Stimulated activated CD4-positive, alpha-beta T cell treated with anti-CD3 and anti-CD28 coated beads, Interleukin-1b, Interleukin-23, amount 100 ng/mL, for 48 hours (primary cell): ENCODE measurements at regions not wholly inside any gene's neighbourhood (a gene's known extent, or its start where the extent isn't known, plus 50 kb on each side); places are given as distances from the start of the nearest gene placed in this dataset.
"Not testable (repeated sequence)": the region's sequence is repeated elsewhere in the genome, so short reads cannot be mapped to it uniquely, and the experiment has no call there.

Experiments used
- DNase-seq: peaks from one replicate; pipeline ENCODE4 v3.0.0-alpha.2; 2020

- DNase-seq, result no peak
These were observed 241.4 kb upstream of the ACVR2A start for GRCh38 chr2:147603447-147603846.

DNA sequence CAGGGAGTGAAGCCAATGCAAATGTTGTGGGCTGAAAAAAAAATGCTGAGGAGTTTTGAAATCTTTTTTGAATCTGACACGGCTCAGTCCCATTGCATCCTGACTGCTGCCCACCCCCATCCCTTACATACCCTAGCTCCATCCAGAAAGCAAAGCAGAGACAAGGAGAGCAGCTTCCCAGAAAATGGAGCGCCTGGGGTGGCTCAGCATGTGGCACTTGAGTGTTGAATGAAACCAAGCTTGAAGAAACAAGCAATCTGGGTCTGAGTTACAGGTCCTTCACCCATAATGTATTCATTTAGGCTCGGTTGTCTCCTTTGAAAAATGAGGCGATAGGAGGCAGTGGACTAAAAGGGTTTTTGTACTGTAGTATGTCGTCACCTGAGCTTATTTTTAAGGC lies 244.2 kb upstream of the ACVR2A start:
- no peak for DNase-seq

DNA sequence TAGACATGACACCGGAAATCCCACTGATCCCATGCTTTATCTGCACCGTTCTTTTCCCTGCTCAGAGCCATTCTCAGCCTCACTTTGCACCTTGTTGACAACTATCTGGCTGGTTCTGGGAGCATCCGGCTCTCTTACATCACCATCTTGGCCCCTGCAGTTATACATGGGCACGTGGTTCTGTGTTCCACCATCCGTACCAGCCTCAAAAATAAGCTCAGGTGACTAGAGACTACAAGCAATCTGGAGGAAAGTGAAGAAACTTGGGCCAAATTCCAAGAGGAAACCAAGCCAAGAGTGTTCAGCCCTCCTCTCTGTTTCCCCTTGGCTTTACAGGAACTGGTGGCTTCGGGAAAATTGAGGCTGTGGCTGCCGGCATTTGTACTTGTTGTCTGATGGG lies 244.6 kb upstream of the ACVR2A start:
- no peak for DNase-seq

DNA sequence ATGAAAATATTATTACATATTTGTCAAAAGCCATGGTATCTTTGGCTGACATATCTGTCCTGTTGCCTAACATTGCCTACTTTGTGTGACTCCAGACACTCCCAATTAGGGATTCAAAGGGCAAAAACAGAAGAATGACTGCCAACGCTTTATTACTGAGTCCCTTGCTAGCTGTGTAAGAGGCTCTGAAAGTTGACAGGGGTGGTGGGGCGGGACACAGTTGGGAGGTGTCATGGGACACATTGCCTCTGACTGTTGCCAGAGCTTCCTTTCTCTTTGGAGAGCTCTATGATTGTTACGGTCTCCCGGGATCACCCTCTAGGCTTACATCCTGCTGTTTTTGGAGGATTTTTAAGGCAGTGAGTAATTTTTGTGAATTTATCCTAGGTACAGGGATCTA lies 249.6 kb upstream of the ACVR2A start:
- no peak for DNase-seq

GRCh38 chr2:147594038-147594437 lies 250.8 kb upstream of the ACVR2A start:
- DNase-seq, result no peak

- not testable (repeated sequence) for DNase-seq
These were observed 252.0 kb upstream of the ACVR2A start for GRCh38 chr2:147592784-147593183.

- DNase-seq, result no peak
These were observed 255.7 kb upstream of the ACVR2A start for GRCh38 chr2:147589127-147589526.

GRCh38 chr2:147588191-147588590 lies 256.6 kb upstream of the ACVR2A start:
- DNase-seq, result no peak

DNA sequence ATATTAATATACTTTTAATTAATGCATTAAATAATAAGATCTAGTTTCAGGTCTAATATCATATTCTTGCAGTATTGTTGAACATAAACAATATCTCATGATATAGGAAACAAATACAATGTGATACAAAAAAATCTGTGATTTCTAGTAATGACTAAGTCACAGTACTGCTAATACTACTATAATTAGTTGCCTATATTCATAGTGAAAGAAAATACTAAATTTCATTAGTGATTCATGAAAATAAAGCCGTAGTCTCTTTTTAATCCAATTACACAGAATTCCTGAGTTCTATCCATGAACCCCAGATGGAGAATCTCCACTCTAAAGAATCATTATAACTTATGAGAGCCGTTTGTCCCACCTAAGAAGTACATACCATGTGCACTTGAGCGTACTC lies 266.3 kb upstream of the ACVR2A start:
- DNase-seq, result no peak

GRCh38 chr2:147577998-147578380 lies 266.8 kb upstream of the ACVR2A start:
- no peak for DNase-seq

GRCh38 chr2:147577323-147577997 lies 267.4 kb upstream of the ACVR2A start:
- no peak for DNase-seq

DNA sequence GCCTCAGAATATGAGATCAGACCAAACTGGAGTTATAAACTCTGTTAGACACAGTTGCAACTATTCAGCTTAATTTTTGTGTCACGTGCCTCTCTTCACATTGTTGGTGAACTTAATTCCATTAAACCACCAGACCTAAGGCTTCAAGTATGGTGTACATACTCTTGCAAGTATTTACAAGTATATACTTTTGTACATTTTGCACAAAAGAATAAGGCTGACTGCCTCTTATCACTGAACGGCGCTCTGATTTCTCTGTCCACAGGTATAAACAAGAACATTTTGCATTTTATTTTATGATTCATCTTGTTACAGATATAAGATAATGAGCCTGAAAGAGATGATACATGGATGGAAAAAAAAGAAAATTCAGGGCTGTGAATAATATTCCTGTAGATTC lies 269.7 kb upstream of the ACVR2A start:
- DNase-seq, result no peak

DNA sequence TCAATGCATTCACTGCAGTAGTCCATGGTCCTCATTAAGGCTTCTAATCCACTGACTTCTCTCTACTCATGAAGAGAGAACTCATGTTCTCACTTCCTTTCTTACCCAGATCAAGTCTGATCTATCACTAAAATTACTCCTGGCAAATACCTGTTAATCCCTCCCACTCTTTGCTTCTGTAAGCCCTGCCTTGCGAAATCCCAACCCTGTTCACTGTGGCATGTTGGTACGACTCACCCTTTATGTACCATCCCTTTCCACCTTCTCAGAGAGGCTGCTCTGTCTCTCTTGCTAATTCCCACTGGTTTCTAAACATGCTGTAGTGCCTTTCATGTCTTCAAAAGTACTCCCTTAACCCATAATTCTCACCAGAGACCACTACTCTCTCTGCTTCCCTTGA lies 272.2 kb upstream of the ACVR2A start:
- DNase-seq, result no peak

DNA sequence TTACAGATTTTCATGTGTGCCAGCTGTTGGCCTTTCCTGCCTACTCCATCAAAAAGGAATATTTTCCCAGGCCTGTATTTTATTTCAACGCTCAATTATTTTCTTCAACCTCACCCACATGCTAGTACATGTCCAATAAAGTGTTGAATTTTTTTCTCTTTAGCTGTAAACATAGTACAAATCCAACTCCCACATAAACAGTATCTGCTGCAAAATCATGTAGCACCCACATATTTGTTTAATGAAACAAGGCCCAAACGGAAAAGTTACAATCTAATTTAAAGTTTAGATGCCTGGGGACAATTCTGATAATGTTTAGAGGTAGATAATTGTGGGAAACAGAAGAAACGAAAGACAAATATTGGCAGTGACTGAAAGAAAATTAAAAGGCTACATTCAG lies 275.4 kb upstream of the ACVR2A start:
- DNase-seq, result no peak

DNA sequence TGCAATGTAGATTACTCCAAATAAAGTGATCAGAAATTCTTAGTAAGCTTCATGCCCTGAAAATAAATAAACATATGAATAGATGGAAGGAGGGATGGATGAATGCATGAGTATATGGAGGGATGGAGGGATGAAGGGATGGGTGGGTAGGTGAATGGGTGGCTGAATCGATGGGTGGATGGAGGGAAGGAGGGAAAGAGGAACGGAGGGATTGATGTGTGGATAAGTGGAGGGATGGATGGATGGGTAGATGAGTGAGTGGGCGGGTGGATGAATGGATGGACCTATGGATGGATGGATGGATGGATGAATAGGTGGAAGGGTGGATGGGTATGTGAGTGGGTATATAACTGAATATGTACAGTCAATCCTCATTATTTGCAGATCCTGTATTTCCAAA lies 276.7 kb upstream of the ACVR2A start:
- no peak for DNase-seq

GRCh38 chr2:147567136-147567535 lies 277.7 kb upstream of the ACVR2A start:
- DNase-seq, result no peak

- no peak for DNase-seq
These were observed 283.9 kb upstream of the ACVR2A start for GRCh38 chr2:147560810-147561535.

DNA sequence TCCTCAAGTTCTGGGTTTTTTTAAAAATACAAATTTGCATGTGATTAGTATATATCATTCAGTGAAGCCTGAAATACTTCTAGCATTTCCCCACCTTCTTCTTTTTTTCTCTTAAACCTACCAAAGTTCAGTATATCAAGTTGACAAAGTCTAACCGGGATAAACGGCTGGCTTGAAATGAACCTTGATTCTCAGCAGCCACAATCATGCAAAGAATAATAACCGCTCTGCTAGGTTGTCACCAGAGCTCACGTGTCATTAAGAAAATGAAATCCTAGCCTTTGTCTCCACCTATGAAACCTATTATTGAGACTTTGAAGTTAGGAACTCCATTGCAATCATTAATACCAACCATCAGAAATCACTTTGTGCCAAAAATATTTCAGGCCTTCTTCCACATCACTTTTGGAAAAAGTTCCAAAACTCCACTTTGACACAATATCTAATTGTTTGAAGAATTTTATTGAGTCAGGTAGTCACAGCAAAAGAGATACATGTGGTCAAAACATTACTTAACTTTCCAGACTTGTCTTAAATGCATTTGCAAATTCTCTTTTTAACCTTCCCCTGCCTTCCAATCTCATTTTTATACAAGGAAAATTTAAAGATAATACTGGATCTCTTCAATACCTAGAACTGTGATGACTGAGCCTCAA lies 285.6 kb upstream of the ACVR2A start:
- no peak for DNase-seq

DNA sequence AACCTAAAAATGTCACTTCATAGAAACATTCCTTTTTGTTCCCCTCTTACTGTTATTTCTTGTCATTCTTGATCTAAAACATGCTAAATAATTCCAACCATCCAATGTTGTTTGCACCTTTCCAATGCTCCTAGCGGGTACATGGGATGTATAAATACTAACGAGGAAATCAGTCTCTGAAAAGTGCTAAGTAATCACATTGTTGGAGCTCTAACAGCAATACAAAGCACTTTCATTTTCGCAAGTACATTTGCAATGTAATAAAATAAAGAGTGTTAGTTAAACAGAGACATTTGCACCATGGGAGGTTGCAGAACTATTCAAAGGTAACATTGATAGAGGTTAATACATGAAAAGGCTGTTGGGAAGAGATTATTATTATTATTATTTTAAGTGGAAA lies 286.2 kb upstream of the ACVR2A start:
- no peak for DNase-seq

DNA sequence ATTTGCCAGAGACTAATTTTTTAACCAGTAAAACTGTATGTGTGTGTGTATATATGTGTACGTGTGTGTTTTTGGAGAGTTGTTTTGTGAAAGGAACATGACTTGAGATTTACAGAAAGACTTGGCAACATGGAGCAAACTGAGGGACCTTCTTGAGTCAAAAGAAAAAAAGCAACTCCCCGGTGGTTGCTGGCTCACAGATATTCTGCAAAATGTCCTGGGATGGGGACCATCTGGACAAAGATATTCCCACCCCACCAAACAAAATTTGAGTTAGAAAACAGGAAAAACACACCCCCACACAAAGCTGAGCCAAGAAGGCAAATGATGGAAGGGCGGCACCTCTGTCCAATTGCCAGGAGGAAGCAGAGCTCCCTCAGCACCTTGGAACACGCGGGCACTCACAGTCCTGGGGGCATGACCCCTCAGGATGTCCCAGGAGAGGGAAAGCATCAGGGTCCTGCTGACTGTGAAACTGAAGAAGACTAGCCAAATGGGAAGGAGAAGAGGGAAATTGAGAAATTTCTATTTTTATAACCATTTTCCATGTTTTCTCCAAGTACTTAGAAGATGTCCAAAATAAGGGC lies 290.2 kb upstream of the ACVR2A start:
- no peak for DNase-seq

DNA sequence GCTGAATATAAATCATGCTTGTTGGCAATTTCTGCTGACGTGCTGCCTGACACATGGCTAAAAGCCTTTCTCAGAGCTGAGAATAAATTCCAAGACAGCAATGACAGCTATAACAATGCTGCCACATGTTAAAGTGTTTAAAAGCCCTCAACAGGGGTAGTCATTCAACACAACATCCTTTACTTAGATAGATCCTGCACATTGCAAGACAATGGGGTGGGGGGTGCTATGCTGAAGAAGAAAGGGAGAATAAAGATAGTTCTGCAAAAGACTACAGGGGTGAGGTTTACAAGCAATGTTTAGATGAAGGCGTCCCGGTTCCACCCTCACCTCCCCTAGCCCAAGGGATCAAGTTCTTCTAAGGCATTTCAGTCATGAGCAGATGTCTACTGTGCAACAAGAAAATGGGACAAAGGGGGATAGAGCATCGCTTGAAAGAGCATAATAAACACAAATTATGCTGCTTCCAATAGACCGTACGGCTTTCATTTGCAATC lies 291.0 kb upstream of the ACVR2A start:
- no peak for DNase-seq

- DNase-seq, result no peak
These were observed 293.7 kb upstream of the ACVR2A start for GRCh38 chr2:147550995-147551731.

DNA sequence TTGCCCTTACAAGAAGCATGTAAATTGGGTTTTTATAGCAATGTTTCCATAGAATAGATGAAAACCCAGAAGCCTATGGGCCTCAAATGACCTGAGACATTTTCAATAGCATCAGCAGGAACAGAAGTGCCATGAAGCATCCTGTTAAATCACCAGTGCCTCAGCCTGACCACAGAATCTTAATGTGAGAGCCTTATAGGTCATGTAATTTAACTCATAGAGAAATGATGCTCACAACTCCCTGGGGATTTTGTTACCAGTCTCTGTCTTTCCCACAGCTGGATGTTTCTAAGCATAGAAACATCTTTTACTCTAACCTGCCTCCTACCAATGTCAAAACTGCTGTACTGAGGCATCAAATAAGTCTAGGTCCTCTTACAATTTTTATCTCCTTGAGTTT lies 295.8 kb upstream of the ACVR2A start:
- no peak for DNase-seq
